Spleen (tissue), 11 donors: ENCODE measurements at regions not wholly inside any gene's neighbourhood (a gene's known extent, or its start where the extent isn't known, plus 50 kb on each side); places are given as distances from the start of the nearest gene placed in this dataset.

Source experiments
- DNase-seq: peaks from one replicate; pipeline ENCODE4 v3.0.0-alpha.2; 2020
- H3K27ac ChIP-seq, 8 donors: fragments of 200-600 bp; sonication (generic) in 7 of 8; 1 replicate in 4 of 8; 2 replicates in 4 of 8; pipeline versions ENCODE4 v1.5.0 to v1.8.0; 2016 to 2021; ENCODE audit warnings: inconsistent platforms in 4 of 8, mild to moderate bottlenecking in 4 of 8, moderate library complexity in 1 of 8
- H3K27me3 ChIP-seq, 7 donors: fragments of 200-600 bp; sonication (generic) in 6 of 7; replicated peaks in 1 of 7; 1 replicate in 4 of 7; 2 replicates in 3 of 7; pipeline versions ENCODE4 v1.5.0 to v1.8.0; 2016 to 2021; ENCODE audit warnings: inconsistent platforms in 3 of 7, mild to moderate bottlenecking in 1 of 7
- H3K36me3 ChIP-seq, 6 donors: fragments of 200-600 bp; sonication (generic) in 5 of 6; 1 replicate in 4 of 6; 2 replicates in 2 of 6; pipeline versions ENCODE4 v1.5.0 to v1.8.0; 2016 to 2021; ENCODE audit warnings: inconsistent platforms in 2 of 6
- H3K4me1 ChIP-seq, 6 donors: fragments of 200-600 bp; sonication (generic) in 5 of 6; 1 replicate in 3 of 6; 2 replicates in 3 of 6; pipeline versions ENCODE4 v1.5.0 to v1.8.0; 2016 to 2021; ENCODE audit warnings: inconsistent platforms in 3 of 6
- H3K4me3 ChIP-seq, 8 donors: fragments of 200-600 bp; sonication (generic) in 7 of 8; 1 replicate in 4 of 8; 2 replicates in 4 of 8; pipeline versions ENCODE4 v1.5.0 to v1.8.0; 2016 to 2021; ENCODE audit warnings: inconsistent platforms in 4 of 8, mild to moderate bottlenecking in 4 of 8, moderate library complexity in 2 of 8
- H3K9me3 ChIP-seq, 8 donors: fragments of 200-600 bp; sonication (generic) in 7 of 8; 1 replicate in 4 of 8; 2 replicates in 4 of 8; pipeline versions ENCODE4 v1.5.0 to v1.8.0; 2016 to 2021; ENCODE audit warnings: inconsistent platforms in 4 of 8
- CTCF ChIP-seq, 11 experiments: fragments of 200-600 bp in 7 of 11; fragments of 450-650 bp in 4 of 11; sonication (generic) in 4 of 11; IDR thresholded peaks in 8 of 11; conservative IDR thresholded peaks in 3 of 11; 1 replicate in 7 of 11; 2 replicates in 4 of 11; pipeline versions ENCODE4 v1.4.0 to v1.8.0; 2016 to 2021; ENCODE audit warnings: antibody characterized with exemption in 11 of 11, inconsistent platforms in 4 of 11, mild to moderate bottlenecking in 1 of 11
- POLR2A ChIP-seq, 3 donors: fragments of 450-650 bp; IDR thresholded peaks; one replicate each; pipeline ENCODE4 v1.5.1; 2017; ENCODE audit warnings: antibody characterized with exemption in 3 of 3, mild to moderate bottlenecking in 1 of 3
- POLR2AphosphoS5 ChIP-seq, 3 donors: sonication (generic); formaldehyde crosslinking; IDR thresholded peaks; one replicate each; pipeline ENCODE4 v1.5.1; 2017; ENCODE audit warnings: antibody characterized with exemption in 3 of 3
- WGBS, 5 donors: extraction: QIAGEN DNeasy Blood & Tissue Kit in 3 of 5; methylation state at CpG; one replicate each; pipeline versions ENCODE4 v1.1.5 to v1.1.7; 2013 to 2018; 5-methylcytosine and 5-hydroxymethylcytosine counted together
- intact Hi-C: fragments of 100-400 bp; cut with DNase I; formaldehyde crosslinking; loops from one replicate; pipeline ENCODE4 v1.15.0; 2023; ENCODE audit warnings: low total_unique reads
- donor health status: healthy with polysubstance abuse.
- donor health status: DM: no; HTN: no; CAD: no; lungs with moderate emphysema.
- donor health status: DM: no; HTN: no; CAD: no.
- donor health status: Bipolar disorder and iron deficiency.
- donor health status: healthy.
- donor health status: DM: no; HTN: no; CAD: no.
- donor health status: DM: yes; HTN: yes; CAD: no.

GRCh38 chr16:75947626-75948239, 221.4 kb upstream of the CPHXL start:
- Histone ChIP-seq H3K36me3 (no peaks in the 10 kb centered on the region), H3K27me3 (no peaks in the 10 kb centered on the region), H3K4me1 (no peaks in the 10 kb centered on the region), H3K4me3 (no peak overlapping the region), H3K27ac (no peak overlapping the region), H3K9me3 (no peaks in the 10 kb centered on the region)
- no peak for TF ChIP-seq CTCF (IDR thresholded peaks at IDR 0.05 in 8 of 11, conservative IDR thresholded peaks at IDR 0.05 in 3 of 11)
- no peak for TF ChIP-seq POLR2A (IDR thresholded peaks at IDR 0.05)
- no peak for TF ChIP-seq POLR2AphosphoS5 (IDR thresholded peaks at IDR 0.05)
- DNase-seq: no peak
- intact Hi-C loops: no loop called here
- WGBS, 5 donors: 30 to 44% (median 33%) methylated on average over 2 of the region's 2 CpGs

- H3K9me3 ChIP-seq: no peaks in the 10 kb centered on the region
- intact Hi-C loops: no loop called here
- H3K4me3 ChIP-seq: no peak overlapping the region
- no peaks in the 10 kb centered on the region for H3K4me1 ChIP-seq
- no peak for DNase-seq
- TF ChIP-seq CTCF (IDR thresholded peaks at IDR 0.05 in 8 of 11, conservative IDR thresholded peaks at IDR 0.05 in 3 of 11): no peak
- TF ChIP-seq POLR2A (IDR thresholded peaks at IDR 0.05): no peak
- no peak for TF ChIP-seq POLR2AphosphoS5 (IDR thresholded peaks at IDR 0.05)
- H3K27me3 ChIP-seq: no peaks in the 10 kb centered on the region
- H3K27ac ChIP-seq: no peak overlapping the region
- H3K36me3 ChIP-seq: no peaks in the 10 kb centered on the region
- WGBS, 5 donors: 71 to 89% (median 76%) methylated on average over 2 of the region's 2 CpGs
Measured at GRCh38 chr16:75948441-75948840, 222.2 kb upstream of the CPHXL start.

DNA sequence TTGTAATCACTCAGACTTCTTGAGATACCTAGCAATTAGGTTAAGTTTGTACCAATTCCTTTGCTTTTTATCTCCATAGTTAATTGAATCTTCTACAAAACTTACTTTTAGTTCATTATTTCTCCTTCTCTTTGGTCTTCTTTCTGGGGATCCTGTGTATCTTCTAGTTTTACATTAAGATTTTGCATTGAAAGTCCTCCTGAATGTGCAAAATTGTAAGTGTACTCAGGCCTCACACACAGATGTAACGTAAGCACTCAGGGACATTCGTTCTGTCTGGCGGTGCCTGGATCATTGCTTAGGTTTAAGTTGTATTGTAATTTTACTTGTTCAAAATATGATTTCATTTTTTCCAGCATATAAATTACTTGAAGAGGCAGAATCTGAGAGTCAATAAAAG, 222.6 kb upstream of the CPHXL start:
- no peak for DNase-seq
- Histone ChIP-seq H3K4me1 (no peaks in the 10 kb centered on the region), H3K9me3 (no peaks in the 10 kb centered on the region), H3K4me3 (no peak overlapping the region), H3K27ac (no peak overlapping the region), H3K27me3 (no peaks in the 10 kb centered on the region), H3K36me3 (no peaks in the 10 kb centered on the region)
- 85 to 96% (median 89%) methylated on average over 3 of the region's 3 CpGs for WGBS, 5 donors
- TF ChIP-seq POLR2AphosphoS5 (IDR thresholded peaks at IDR 0.05) (no peak), POLR2A (IDR thresholded peaks at IDR 0.05) (no peak), CTCF (IDR thresholded peaks at IDR 0.05 in 8 of 11, conservative IDR thresholded peaks at IDR 0.05 in 3 of 11) (no peak)
- intact Hi-C loops: no loop called here

GRCh38 chr16:75952124-75952523, 225.8 kb upstream of the CPHXL start:
- TF ChIP-seq CTCF (IDR thresholded peaks at IDR 0.05 in 8 of 11, conservative IDR thresholded peaks at IDR 0.05 in 3 of 11) (no peak), POLR2A (IDR thresholded peaks at IDR 0.05) (no peak), POLR2AphosphoS5 (IDR thresholded peaks at IDR 0.05) (no peak)
- Histone ChIP-seq H3K27me3 (no peaks in the 10 kb centered on the region), H3K36me3 (no peaks in the 10 kb centered on the region), H3K27ac (no peak overlapping the region), H3K9me3 (no peaks in the 10 kb centered on the region), H3K4me3 (no peak overlapping the region), H3K4me1 (no peaks in the 10 kb centered on the region)
- 73 to 90% (median 82%) methylated on average over 2 of the region's 2 CpGs for whole genome bisulfite sequencing, 5 donors
- DNase-seq: no peak
- intact Hi-C loops: no loop called here
